Tibial artery (tissue), 4 donors: ENCODE measurements at regions not wholly inside any gene's neighbourhood (a gene's known extent, or its start where the extent isn't known, plus 50 kb on each side); places are given as distances from the start of the nearest gene placed in this dataset.
"Not testable (repeated sequence)": the region's sequence is repeated elsewhere in the genome, so short reads cannot be mapped to it uniquely, and the experiment has no call there.

Experiments
- DNase-seq, 2 donors: peaks; one replicate each; pipeline ENCODE4 v3.0.0-alpha.2; 2019
- H3K27ac ChIP-seq, 2 donors: fragments of 200-600 bp; sonication (generic) in 1 of 2; 1 replicate in 1 of 2; 2 replicates in 1 of 2; pipeline ENCODE4 v1.5.1; 2018 to 2019; ENCODE audit warnings: mild to moderate bottlenecking in 1 of 2
- H3K27me3 ChIP-seq, 2 donors: fragments of 200-600 bp; sonication (generic) in 1 of 2; one replicate each; pipeline versions ENCODE4 v1.5.1 to v1.6.0; 2016 to 2019
- H3K36me3 ChIP-seq, 3 donors: fragments of 200-600 bp; sonication (generic) in 2 of 3; one replicate each; pipeline ENCODE4 v1.5.1; 2016 to 2019; ENCODE audit warnings: mild to moderate bottlenecking in 2 of 3
- H3K4me1 ChIP-seq, 4 donors: fragments of 200-600 bp; sonication (generic) in 2 of 4; 1 replicate in 3 of 4; 2 replicates in 1 of 4; pipeline ENCODE4 v1.5.1; 2016 to 2019
- H3K4me3 ChIP-seq, 2 donors: fragments of 200-600 bp; sonication (generic) in 1 of 2; 1 replicate in 1 of 2; 2 replicates in 1 of 2; pipeline ENCODE4 v1.5.1; 2018 to 2019; ENCODE audit warnings: mild to moderate bottlenecking in 2 of 2
- H3K9me3 ChIP-seq, 3 donors: fragments of 200-600 bp; sonication (generic) in 1 of 3; one replicate each; pipeline ENCODE4 v1.5.1; 2016 to 2019
- intact Hi-C: fragments of 100-400 bp; cut with DNase I; formaldehyde crosslinking; loops from one replicate; pipeline ENCODE4 v1.15.0; 2023; ENCODE audit warnings: low total_unique reads
- TF ChIP-seq, protein P1 (sequence below), 2 experiments: fragments of 200-600 bp in 1 of 2; fragments of 450-650 bp in 1 of 2; IDR thresholded peaks; one replicate each; pipeline ENCODE4 v1.5.1; 2017 to 2019; ENCODE audit warnings: antibody characterized with exemption in 2 of 2, mild to moderate bottlenecking in 1 of 2, moderate library complexity in 1 of 2

DNA sequence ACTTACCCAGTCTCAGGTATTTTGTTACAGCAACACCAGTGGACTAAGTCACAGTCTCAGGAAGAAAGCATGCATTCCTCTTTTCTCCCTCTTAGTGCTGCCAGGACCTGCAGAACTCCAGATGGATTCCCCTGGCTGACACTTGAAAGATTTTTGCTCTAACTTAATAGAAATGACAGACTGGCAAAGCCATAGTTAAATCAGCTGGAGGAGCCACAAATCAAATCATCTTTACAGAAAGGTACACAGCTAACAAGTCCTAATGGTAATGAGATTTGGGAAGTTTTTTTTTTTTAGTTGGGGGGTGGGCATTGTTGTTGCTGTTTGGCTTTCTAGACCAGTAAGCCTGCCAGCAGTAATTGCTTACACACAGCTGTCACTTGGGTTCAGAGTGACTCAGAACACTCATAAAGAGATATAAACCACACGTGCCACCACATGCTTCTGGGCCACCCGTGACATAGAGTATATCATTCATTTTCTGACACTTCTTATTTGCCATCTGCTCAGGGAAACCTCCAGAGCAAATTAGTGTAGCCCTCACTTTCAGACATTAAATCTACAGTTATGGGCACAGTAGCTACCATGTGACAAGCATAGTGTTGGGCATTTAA, 72.4 kb downstream of the FH start:
- intact Hi-C loops, result no loop called here
- no peaks in the 10 kb centered on the region for H3K36me3 ChIP-seq

DNA sequence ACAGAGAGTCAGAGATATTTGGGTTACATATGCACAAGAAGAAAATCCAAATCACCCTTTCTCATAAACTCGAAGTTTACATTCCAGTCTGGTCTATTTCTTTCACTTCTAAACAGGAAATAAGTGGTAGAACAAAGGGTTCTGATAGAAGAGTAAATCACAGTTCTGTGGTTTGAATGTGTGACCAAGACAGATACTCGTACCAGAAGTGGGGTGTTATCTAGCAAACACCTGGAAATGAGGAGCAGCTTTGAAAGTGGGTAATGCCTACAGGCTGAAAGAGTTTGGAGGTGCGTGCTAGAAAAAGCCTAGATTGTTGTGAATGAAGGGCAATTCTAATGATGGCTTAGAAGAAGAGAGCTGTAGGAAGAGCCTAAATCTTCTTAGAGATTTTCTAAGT, 74.7 kb downstream of the FH start:
- no peaks in the 10 kb centered on the region for H3K27me3 ChIP-seq
- no peaks in the 10 kb centered on the region for H3K36me3 ChIP-seq
- H3K9me3 ChIP-seq, result no peaks in the 10 kb centered on the region
- no peak for DNase-seq
- TF ChIP-seq, protein P1, sequence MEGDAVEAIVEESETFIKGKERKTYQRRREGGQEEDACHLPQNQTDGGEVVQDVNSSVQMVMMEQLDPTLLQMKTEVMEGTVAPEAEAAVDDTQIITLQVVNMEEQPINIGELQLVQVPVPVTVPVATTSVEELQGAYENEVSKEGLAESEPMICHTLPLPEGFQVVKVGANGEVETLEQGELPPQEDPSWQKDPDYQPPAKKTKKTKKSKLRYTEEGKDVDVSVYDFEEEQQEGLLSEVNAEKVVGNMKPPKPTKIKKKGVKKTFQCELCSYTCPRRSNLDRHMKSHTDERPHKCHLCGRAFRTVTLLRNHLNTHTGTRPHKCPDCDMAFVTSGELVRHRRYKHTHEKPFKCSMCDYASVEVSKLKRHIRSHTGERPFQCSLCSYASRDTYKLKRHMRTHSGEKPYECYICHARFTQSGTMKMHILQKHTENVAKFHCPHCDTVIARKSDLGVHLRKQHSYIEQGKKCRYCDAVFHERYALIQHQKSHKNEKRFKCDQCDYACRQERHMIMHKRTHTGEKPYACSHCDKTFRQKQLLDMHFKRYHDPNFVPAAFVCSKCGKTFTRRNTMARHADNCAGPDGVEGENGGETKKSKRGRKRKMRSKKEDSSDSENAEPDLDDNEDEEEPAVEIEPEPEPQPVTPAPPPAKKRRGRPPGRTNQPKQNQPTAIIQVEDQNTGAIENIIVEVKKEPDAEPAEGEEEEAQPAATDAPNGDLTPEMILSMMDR (IDR thresholded peaks at IDR 0.05), result no peak
- H3K4me3 ChIP-seq, result no peak overlapping the region
- no peaks in the 10 kb centered on the region for H3K4me1 ChIP-seq
- no peak overlapping the region for H3K27ac ChIP-seq
- intact Hi-C loops, result no loop called here

More for the DNA sequence above, 72.4 kb downstream of the FH start:
- H3K4me3 ChIP-seq, result no peak overlapping the region
- no peaks in the 10 kb centered on the region for H3K27me3 ChIP-seq
- no peak for DNase-seq
- TF ChIP-seq, protein P1 (IDR thresholded peaks at IDR 0.05), result no peak
- H3K9me3 ChIP-seq, result no peaks in the 10 kb centered on the region
- H3K4me1 ChIP-seq, result no peaks in the 10 kb centered on the region
- H3K27ac ChIP-seq, result no peak overlapping the region

DNA sequence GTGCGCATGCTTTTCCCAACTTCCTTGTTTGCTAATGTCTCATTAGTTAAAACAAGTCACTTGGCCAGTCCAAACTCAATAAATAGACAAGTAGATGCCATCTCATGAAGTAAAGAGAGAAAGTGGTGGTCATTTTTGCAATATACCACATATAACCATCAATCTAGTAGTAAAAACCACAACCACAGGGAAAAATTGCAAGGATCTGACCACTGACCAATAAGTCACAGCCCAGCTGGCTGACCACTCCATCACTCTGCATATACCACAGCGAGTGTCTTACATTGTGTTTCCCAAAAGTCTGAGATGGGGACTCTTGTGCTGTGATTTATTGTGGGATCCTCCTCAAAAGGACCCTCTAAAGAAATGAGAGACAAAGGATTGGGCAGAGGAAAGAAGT, 76.0 kb downstream of the FH start:
- intact Hi-C loops, result no loop called here
- Histone ChIP-seq H3K4me3 (no peak overlapping the region), H3K36me3 (no peaks in the 10 kb centered on the region), H3K27ac (no peak overlapping the region), H3K4me1 (no peaks in the 10 kb centered on the region), H3K9me3 (no peaks in the 10 kb centered on the region), H3K27me3 (no peaks in the 10 kb centered on the region)
- TF ChIP-seq, protein P1 (IDR thresholded peaks at IDR 0.05), result no peak
- DNase-seq, result no peak

DNA sequence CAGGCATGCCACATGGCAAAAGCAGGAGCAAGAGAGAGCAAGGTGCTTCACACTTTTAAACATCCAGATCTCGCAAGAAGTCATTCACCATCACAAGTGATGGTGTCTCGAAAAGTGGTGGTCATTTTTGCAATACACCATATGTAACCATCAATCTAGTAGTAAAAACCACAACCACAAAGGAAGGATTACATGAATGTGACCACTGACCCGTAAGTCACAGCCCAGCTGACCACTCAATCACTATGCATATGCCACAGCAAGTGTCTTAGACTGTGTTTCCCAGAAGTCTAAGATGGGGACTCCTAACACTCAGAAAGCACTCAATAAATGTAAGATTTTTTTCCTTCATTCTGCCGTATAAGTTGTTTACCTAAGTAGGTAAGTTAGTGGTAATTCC, 76.9 kb downstream of the FH start:
- no peak for DNase-seq
- Histone ChIP-seq H3K4me3 (no peak overlapping the region), H3K9me3 (no peaks in the 10 kb centered on the region), H3K27me3 (no peaks in the 10 kb centered on the region), H3K4me1 (no peaks in the 10 kb centered on the region), H3K27ac (no peak overlapping the region), H3K36me3 (no peaks in the 10 kb centered on the region)
- intact Hi-C loops, result no loop called here
- TF ChIP-seq, protein P1 (IDR thresholded peaks at IDR 0.05), result no peak

DNA sequence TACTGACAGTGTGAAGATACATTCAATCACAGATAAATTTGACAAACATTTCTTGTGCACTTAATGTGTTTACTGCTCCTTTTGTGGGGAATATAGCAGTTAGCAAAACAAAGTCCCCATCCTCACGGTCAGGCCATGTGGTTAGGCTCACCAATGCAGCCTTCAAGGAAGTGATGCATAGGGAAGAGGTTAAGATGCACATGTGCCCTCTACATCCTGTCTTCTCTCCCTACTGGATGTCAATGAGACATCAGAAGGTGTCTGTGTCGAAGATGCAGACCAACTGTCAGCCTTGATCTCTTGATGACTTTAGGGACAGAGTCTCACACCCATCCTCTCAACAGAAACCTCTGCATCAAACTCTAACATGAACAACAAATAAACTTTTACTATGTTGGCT, 78.7 kb downstream of the FH start:
- no peak overlapping the region for H3K4me3 ChIP-seq
- intact Hi-C loops, result no loop called here
- no peak for DNase-seq
- TF ChIP-seq, protein P1 (IDR thresholded peaks at IDR 0.05), result no peak
- H3K36me3 ChIP-seq, result no peaks in the 10 kb centered on the region
- no peaks in the 10 kb centered on the region for H3K4me1 ChIP-seq
- no peaks in the 10 kb centered on the region for H3K9me3 ChIP-seq
- H3K27me3 ChIP-seq, result no peaks in the 10 kb centered on the region
- no peak overlapping the region for H3K27ac ChIP-seq

DNA sequence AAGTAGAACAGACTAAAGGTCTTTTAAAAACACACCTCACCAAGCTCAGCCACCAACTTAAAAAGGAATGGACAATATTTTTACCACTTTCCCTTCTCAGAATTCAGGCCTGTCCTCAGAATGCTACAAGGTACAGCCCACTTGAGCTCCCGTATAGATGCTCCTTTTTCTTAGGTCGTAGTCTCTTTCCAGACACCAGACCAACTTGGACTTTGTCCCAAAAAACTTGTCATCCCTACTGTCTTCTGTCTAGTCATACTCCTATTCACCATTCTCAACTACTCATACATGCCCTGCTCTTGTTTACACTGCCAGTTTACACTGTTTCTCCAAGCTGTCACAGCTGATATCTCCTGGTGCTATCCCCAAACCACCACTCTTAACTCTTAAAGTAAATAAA, 80.9 kb downstream of the FH start:
- H3K36me3 ChIP-seq, H3K4me3 ChIP-seq, H3K27me3 ChIP-seq, H3K9me3 ChIP-seq, intact Hi-C loops, H3K4me1 ChIP-seq, DNase-seq, H3K27ac ChIP-seq: not testable (repeated sequence)
